Esophagus muscularis mucosa (tissue), 3 donors: ENCODE measurements at regions not wholly inside any gene's neighbourhood (a gene's known extent, or its start where the extent isn't known, plus 50 kb on each side); places are given as distances from the start of the nearest gene placed in this dataset.

Experiments used
- POLR2A ChIP-seq: fragments of 450-650 bp; IDR thresholded peaks from one replicate; pipeline ENCODE4 v1.6.1; 2017; ENCODE audit warnings: antibody characterized with exemption, moderate library complexity, mild to moderate bottlenecking, low read depth
- TF ChIP-seq, protein P1 (sequence below), 3 experiments: fragments of 200-600 bp in 2 of 3; fragments of 450-650 bp in 1 of 3; sonication (generic) in 2 of 3; IDR thresholded peaks; one replicate each; pipeline ENCODE4 v1.5.1; 2017 to 2019; ENCODE audit warnings: antibody characterized with exemption in 3 of 3, mild to moderate bottlenecking in 2 of 3, moderate library complexity in 1 of 3

DNA sequence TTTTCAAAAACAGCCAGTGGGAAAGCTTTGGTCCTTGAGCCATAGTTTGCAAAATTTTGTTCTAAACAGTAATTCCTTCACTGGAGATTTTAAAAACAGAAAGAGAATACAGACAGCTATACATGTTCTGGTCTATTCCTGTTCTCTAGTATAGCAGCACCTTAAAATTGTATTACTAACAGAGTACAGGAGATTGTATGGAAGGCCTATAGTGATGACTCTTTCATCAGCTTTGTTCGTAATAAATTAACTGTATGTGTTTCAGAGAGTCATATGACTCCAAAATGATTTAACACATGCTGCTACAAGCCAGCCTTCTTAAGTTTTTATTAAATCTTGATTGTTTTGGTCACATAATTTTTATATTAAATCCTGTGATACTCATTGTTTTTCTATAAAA lies 1124.6 kb upstream of the FAM98A start:
- TF ChIP-seq, protein P1, sequence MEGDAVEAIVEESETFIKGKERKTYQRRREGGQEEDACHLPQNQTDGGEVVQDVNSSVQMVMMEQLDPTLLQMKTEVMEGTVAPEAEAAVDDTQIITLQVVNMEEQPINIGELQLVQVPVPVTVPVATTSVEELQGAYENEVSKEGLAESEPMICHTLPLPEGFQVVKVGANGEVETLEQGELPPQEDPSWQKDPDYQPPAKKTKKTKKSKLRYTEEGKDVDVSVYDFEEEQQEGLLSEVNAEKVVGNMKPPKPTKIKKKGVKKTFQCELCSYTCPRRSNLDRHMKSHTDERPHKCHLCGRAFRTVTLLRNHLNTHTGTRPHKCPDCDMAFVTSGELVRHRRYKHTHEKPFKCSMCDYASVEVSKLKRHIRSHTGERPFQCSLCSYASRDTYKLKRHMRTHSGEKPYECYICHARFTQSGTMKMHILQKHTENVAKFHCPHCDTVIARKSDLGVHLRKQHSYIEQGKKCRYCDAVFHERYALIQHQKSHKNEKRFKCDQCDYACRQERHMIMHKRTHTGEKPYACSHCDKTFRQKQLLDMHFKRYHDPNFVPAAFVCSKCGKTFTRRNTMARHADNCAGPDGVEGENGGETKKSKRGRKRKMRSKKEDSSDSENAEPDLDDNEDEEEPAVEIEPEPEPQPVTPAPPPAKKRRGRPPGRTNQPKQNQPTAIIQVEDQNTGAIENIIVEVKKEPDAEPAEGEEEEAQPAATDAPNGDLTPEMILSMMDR (IDR thresholded peaks at IDR 0.05) = no peak
- TF ChIP-seq POLR2A = no peak
